Rectal smooth muscle tissue (tissue), 1 donor: ENCODE measurements at regions not wholly inside any gene's neighbourhood (a gene's known extent, or its start where the extent isn't known, plus 50 kb on each side); places are given as distances from the start of the nearest gene placed in this dataset.
"Not testable (repeated sequence)": the region's sequence is repeated elsewhere in the genome, so short reads cannot be mapped to it uniquely, and the experiment has no call there.

Experiments
- H3K27ac ChIP-seq: one replicate; pipeline ENCODE4 v1.7.0; 2013; ENCODE audit warnings: low read depth, low read length, inconsistent platforms
- H3K27me3 ChIP-seq: one replicate; pipeline ENCODE4 v1.7.0; 2013; ENCODE audit warnings: low read length; ENCODE audit not compliant: control insufficient read depth, insufficient read depth
- H3K36me3 ChIP-seq: one replicate; pipeline ENCODE4 v1.7.0; 2013; ENCODE audit warnings: low read length; ENCODE audit not compliant: control insufficient read depth, insufficient read depth
- H3K4me1 ChIP-seq: one replicate; pipeline ENCODE4 v1.7.0; 2013; ENCODE audit warnings: low read length; ENCODE audit not compliant: control insufficient read depth, insufficient read depth
- H3K4me3 ChIP-seq: one replicate; pipeline ENCODE4 v1.7.0; 2013; ENCODE audit warnings: low read length
- H3K9ac ChIP-seq: one replicate; pipeline ENCODE4 v1.7.0; 2013; ENCODE audit warnings: low read length

DNA sequence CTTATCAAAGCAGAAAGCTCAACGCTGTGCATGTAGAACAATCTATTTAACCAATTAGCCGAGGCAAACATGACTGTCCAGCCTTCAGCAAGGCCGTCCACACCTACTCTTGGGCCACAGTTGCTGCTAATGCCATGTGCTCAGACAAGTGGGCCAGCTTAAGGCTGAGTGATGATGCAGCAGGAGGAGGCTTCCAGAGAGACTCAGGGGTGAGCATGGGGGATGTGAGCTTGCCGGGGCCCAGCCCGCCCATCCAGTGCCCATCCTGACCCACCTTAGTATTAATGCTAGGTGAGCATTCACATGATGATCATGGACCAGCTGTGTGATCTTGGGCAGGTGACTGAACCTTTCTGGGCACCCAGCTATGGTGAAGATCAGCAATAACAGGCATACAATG lies 150.1 kb downstream of the TPRA1 start:
- H3K9ac ChIP-seq, result no peak overlapping the region
- H3K36me3 ChIP-seq, result no peaks in the 10 kb centered on the region
- H3K4me3 ChIP-seq, result no peak overlapping the region
- no peaks in the 10 kb centered on the region for H3K27me3 ChIP-seq
- H3K4me1 ChIP-seq, result no peaks in the 10 kb centered on the region
- H3K27ac ChIP-seq, result no peak overlapping the region

DNA sequence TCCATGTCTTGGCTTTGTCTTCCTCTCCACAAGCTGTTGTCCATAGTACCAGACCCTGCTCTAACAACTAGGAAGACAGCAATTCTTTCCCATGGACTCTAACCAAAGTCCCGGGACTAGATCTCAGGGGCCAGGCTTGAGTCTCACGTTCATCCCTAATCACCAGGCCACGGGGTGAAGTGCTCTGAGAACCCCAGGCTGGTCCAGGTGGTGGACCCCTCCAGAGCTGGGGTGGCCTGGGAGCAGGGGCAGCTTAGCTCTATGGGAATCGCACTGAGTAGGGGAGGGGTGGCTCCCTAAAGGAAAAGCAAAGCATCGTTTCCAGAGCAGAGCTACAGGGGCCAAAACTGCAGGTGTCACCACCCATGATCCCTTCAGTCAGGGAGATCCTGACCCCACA lies 150.9 kb downstream of the TPRA1 start:
- no peak overlapping the region for H3K9ac ChIP-seq
- no peaks in the 10 kb centered on the region for H3K36me3 ChIP-seq
- no peaks in the 10 kb centered on the region for H3K4me1 ChIP-seq
- no peak overlapping the region for H3K4me3 ChIP-seq
- H3K27ac ChIP-seq, result no peak overlapping the region
- H3K27me3 ChIP-seq, result no peaks in the 10 kb centered on the region

DNA sequence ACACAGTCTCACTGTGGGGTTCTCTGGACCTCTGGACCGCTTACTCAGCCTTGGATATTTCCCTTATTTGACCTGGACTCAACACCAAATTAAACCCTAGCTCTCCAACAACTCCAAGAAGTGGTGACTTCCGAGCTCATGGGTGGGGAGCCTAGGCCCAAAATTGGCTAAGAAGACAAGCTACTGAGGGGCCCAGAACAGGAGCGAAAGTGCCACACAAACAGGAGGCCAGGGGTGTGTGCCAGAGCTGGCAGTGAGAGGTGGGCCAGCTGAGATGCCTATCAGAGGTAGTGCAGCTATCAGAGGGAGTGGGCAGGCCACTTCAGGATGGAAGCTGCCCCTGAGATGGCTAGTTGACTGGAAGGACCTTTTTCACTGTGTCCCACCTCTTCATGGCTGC lies 151.1 kb upstream of the PRR20G start:
- Histone ChIP-seq H3K4me3 (no peak overlapping the region), H3K27me3 (no peaks in the 10 kb centered on the region), H3K9ac (no peak overlapping the region), H3K4me1 (no peaks in the 10 kb centered on the region), H3K27ac (no peak overlapping the region), H3K36me3 (no peaks in the 10 kb centered on the region)

DNA sequence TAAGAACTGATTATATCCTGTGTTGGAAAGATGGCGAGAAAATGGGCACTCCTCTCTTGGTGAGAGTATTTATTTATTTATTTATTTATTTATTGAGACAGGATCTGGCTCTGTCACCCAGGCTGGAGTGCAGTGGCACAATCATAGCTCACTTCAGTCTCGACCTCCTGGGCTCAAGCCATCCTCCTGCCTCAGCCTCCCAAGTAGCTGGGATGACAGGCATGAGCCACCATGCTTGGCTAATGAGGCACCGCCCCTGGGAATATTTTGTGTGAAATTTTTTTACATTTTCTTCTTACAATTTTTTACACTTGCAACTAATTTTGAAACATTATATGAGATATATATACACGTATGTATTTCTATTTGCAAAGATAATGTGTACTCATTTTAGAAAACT lies 150.5 kb upstream of the PRR20G start:
- H3K9ac ChIP-seq, result no peak overlapping the region
- no peaks in the 10 kb centered on the region for H3K27me3 ChIP-seq
- no peaks in the 10 kb centered on the region for H3K36me3 ChIP-seq
- H3K4me3 ChIP-seq, result no peak overlapping the region
- no peak overlapping the region for H3K27ac ChIP-seq
- H3K4me1 ChIP-seq, result no peaks in the 10 kb centered on the region

DNA sequence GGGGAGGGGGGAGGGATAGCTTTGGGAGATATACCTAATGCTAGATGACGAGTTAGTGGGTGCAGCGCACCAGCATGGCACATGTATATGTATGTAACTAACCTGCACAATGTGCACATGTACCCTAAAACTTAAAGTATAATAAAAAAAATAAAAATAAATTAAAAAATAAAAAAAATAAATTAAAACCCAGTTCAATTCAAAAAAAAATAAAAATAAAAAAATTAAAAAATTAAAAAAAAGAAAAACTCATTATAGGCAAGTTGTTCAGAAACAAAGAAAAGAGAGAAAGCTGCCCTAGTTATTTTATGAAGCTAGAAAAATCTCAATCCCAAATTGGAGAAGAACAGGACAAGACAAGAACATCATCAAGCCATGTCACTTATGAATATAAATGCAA lies 147.5 kb upstream of the PRR20G start:
- not testable (repeated sequence) for H3K27ac ChIP-seq, H3K36me3 ChIP-seq, H3K4me1 ChIP-seq, H3K9ac ChIP-seq, H3K4me3 ChIP-seq, H3K27me3 ChIP-seq

DNA sequence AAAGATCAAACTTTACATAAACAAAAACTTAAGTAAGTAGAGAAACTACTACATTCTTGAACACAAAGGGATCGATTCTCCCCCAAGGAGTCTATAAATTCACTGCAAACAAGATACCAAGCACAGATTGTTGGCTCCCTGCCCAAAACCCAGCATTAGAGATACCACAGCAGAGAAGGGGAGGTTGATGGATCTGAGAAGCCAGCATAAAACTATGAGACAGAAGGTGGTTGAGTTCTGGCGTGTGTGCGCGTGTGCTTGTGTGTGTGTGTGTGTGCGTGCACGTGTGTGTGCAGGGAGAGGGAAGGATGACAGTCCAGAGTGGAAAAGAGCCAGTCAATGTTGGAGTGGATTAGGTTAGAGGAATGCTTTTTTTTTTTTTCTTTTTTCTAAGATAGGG lies 143.2 kb upstream of the PRR20G start:
- peaks cover 6% of the 10 kb centered on the region for H3K27me3 ChIP-seq
- H3K4me3 ChIP-seq, result no peak overlapping the region
- H3K4me1 ChIP-seq, result no peaks in the 10 kb centered on the region
- no peak overlapping the region for H3K27ac ChIP-seq
- H3K36me3 ChIP-seq, result no peaks in the 10 kb centered on the region
- no peak overlapping the region for H3K9ac ChIP-seq

DNA sequence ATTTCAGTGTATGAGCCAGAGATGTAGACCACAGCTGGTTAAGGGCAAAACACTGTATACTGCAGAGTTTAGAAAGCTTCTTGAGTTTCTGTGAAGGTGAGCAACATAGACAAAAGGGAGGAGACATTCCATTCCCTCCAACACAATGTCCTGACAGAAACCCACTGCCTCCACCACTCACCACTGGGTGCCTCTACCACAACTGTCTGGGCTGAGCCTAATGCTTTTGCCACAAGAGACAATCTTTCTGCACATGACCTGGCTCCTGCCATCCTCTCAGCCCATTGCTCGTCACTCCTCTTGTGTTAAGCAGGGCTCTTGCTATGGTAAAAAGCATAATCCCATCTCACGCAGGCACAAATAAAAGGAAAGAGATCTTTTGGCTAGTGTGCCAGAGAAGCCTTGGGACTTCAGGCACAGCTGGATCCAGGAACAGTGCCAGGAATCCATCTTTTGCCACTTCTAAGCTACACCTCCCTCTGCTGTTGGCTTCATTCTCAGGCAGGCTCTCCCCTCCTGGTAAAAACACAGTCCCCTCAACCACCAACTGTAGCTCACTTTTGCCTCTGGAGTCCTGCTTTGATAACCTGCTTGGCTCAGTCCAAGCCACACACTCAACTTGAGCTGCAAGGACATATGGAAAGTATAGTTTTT lies 140.6 kb upstream of the PRR20G start:
- no peak overlapping the region for H3K9ac ChIP-seq
- H3K27me3 ChIP-seq, result peaks cover 6% of the 10 kb centered on the region
- no peak overlapping the region for H3K4me3 ChIP-seq
- H3K27ac ChIP-seq, result no peak overlapping the region
- H3K4me1 ChIP-seq, result no peaks in the 10 kb centered on the region
- H3K36me3 ChIP-seq, result no peaks in the 10 kb centered on the region

DNA sequence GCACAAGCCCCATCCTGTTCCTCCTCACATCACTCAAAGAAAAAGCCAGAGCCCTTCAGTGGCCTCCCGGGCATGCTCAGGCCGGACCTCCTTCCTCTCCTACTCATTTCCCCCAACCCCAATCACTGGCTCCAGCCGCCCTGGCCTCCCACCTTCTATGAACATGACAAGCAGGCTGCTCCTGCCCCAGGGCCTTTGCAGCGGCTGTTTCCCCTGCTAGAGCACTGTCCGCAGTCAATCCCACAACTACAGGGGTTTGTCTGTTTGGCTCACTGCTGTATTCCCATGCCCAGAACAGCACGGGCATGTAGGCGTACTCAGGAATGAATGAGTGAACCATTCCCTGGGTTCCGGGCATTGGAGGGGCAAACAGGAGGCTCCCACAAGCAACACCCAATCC lies 139.8 kb upstream of the PRR20G start:
- Histone ChIP-seq H3K27me3 (peaks cover 6% of the 10 kb centered on the region), H3K36me3 (no peaks in the 10 kb centered on the region), H3K4me1 (no peaks in the 10 kb centered on the region), H3K9ac (no peak overlapping the region), H3K27ac (no peak overlapping the region), H3K4me3 (no peak overlapping the region)

DNA sequence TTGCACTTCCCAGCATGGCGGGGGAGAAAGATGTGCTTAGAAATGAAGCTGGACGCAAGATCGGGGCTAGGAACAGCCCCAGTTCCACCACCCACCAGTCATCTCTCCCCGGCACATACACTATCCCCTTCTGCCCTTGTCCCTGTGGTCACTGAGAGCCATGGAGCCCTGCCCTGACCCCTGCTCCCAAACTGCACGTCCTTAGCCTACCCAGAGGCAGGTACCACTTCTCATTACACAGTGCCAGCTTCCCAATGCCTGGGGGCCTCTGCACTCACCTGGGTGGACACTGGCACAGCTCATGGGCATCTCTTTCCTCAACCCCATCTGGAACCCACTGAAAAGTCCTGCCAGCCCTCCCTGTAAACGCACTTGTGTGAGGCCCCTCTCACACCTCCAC lies 139.3 kb upstream of the PRR20G start:
- Histone ChIP-seq H3K27ac (no peak overlapping the region), H3K27me3 (peaks cover 6% of the 10 kb centered on the region), H3K4me1 (no peaks in the 10 kb centered on the region), H3K4me3 (no peak overlapping the region), H3K9ac (no peak overlapping the region), H3K36me3 (no peaks in the 10 kb centered on the region)

DNA sequence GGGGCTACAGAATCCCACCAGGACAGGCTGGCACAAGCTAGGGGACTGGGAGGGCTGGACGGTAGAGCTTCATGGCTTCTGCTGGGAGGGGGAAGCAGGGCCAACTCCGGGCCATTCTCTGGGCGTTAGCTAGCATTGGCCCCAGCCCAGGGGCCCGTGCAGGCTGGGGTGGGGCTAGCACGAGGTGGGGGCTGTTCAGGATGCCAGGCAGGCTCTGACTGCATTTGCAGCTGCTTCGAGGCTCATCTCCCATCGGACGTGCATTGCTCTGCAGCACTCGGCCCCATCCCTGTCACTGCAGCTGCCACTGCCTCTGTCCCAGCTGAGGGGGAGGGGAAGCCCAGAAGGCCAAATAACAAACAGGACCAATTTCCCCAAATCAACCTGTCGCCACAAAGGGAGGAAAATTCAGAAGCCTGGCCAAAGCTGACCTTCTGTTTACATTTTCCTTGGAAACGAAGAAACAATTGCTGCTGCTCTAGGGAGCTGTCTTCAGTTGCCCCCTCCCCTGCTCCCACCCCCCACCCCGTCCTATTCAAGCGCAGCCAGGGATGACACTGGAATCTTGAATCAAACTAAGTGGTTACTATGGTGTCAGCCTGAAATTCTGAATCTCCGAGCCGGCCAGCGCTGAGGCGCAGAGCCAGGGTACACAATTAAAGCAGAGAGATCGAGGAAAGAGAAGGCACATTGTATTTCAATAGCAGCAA lies 138.8 kb upstream of the PRR20G start:
- H3K9ac ChIP-seq, result no peak overlapping the region
- H3K27ac ChIP-seq, result no peak overlapping the region
- H3K36me3 ChIP-seq, result no peaks in the 10 kb centered on the region
- H3K4me3 ChIP-seq, result no peak overlapping the region
- peaks cover 6% of the 10 kb centered on the region for H3K27me3 ChIP-seq
- no peaks in the 10 kb centered on the region for H3K4me1 ChIP-seq

DNA sequence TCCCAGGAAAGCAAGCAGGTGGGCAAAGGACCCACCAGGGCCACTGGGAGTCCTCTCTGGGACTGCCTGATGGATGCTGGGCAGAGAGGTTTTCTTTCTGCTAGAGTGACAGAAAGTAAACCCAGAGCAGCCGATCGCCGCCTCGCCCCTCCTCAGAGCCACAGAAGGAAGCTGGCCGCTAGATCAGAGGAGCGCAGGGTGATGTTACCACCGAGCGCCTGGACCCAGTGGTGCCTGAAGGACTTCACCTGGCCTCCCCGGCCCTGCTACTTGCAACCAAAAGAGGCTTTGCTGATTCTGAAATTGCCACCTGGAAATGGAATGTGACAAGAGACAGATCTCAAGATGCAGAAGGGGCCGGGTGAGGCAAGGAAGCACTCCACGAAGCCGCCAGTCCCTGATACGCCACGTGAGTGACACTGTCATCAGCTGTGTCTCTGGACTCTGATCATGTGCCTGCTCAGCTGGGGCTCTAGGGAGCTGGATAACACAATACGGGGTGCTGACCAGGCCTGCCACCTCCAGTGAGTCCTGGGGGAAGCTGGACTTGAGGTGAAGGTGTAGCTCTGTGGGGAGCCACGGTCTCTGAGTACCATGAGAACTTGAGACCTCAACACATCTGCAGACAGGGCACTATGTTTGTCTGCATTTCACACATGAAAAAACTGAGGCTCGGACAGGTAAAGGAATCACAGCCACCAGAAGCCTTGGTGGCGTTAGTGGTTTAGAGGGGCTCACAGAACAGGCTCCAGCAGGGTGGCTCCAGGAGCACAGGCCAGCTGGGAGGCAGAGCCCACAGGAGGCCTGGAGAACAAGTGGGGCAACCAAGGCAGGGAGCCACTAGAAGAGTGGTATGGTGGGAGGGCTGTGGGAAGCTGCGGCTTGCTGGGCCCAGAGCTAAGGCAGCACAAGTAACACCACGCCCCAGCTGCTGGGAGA lies 137.9 kb upstream of the PRR20G start:
- Histone ChIP-seq H3K4me3 (no peak overlapping the region), H3K9ac (no peak overlapping the region), H3K27me3 (peaks cover 6% of the 10 kb centered on the region), H3K36me3 (no peaks in the 10 kb centered on the region), H3K4me1 (no peaks in the 10 kb centered on the region), H3K27ac (no peak overlapping the region)

DNA sequence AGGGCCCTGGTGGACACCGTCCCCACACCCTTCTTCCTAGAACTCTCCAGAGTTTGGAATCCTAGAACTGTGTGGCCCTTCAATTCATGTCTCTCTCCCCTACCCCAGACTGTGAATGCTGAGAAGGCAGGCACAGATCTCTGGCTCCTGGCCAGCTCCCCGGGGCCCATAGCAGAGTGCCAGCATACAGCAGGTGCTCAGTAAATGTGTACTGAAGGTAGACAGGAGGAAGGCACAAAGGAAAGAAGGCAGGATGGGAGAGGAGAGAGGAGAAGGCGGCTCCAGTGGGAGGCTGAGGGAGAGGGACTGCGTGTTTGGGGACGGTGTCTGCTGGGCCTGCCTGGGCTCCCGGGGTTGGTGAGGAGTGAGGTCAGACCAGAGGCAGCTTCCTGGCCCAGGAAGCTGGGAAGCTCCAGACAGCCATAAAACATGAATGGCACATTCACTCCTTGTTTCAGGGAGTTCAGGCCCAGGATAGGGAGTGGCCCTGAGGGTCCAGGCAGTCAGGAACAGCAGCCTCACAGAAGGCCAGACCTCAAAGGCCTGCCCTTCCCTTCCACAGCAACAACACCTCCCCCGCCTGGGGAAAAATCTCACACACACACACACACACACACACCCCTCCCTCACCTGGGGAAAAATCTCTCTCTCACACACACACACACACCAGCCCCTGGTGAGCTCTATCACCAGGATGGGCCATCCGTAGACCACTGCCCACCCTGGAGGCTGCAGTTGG lies 137.1 kb upstream of the PRR20G start:
- Histone ChIP-seq H3K27me3 (peaks cover 11% of the 10 kb centered on the region), H3K36me3 (no peaks in the 10 kb centered on the region), H3K9ac (no peak overlapping the region), H3K4me1 (no peaks in the 10 kb centered on the region), H3K27ac (no peak overlapping the region), H3K4me3 (no peak overlapping the region)
